ENCODE measurements at regions not wholly inside any gene's neighbourhood (a gene's known extent, or its start where the extent isn't known, plus 50 kb on each side); places are given as distances from the start of the nearest gene placed in this dataset.

DNA sequence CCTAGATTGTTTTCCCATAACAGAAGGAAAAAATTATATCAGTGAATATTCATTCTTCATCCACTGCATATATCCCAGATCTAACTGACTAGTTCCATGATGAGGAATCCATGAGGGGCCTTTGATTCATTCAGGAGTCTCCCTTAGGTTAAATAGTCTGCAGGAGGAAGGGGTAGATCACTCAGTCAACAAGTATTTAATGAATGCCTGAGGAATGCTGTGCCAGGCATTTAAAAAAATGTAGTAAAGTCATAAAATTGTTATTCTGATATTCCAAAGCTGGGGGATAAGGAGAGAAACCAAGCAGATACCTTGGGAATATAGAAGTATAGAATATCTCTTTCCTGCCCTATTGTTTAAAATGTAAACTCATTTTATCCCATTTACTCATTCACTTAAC lies 216.2 kb upstream of the CAND1 start:
- intact Hi-C loops (cut with DNase I): no loop called here
- no peak for ATAC-seq
- Histone ChIP-seq H3K27ac (no peak overlapping the region), H3K36me3 (no peaks in the 10 kb centered on the region), H3K27me3 (ENCODE audit: low read depth) (no peaks in the 10 kb centered on the region), H3K9me3 (no peaks in the 10 kb centered on the region), H3K4me1 (no peaks in the 10 kb centered on the region), H3K4me3 (no peak overlapping the region)
- no peak for DNase-seq
- TF ChIP-seq, protein P1, sequence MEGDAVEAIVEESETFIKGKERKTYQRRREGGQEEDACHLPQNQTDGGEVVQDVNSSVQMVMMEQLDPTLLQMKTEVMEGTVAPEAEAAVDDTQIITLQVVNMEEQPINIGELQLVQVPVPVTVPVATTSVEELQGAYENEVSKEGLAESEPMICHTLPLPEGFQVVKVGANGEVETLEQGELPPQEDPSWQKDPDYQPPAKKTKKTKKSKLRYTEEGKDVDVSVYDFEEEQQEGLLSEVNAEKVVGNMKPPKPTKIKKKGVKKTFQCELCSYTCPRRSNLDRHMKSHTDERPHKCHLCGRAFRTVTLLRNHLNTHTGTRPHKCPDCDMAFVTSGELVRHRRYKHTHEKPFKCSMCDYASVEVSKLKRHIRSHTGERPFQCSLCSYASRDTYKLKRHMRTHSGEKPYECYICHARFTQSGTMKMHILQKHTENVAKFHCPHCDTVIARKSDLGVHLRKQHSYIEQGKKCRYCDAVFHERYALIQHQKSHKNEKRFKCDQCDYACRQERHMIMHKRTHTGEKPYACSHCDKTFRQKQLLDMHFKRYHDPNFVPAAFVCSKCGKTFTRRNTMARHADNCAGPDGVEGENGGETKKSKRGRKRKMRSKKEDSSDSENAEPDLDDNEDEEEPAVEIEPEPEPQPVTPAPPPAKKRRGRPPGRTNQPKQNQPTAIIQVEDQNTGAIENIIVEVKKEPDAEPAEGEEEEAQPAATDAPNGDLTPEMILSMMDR (IDR thresholded peaks at IDR 0.05): no peak

DNA sequence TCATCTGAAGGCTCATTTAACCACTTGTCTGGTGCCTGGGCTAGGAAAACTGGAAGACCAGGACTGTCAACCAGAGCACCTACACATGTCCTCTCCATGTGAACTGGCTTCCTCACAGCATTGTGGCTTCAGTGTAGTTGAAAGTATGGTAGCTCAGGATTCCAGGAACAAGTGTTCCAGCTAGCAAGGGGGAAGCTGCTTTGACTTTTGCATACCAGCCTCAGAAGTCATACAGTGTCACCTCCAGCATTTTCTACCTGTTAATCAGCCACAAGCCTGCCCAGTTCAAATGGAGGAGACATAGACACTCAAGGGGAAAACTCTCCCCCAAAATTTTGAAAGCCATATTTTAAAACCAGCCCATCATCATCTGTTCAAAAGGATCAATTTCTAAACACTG lies 212.8 kb upstream of the CAND1 start:
- H3K9me3 ChIP-seq: no peaks in the 10 kb centered on the region
- no peaks in the 10 kb centered on the region for H3K4me1 ChIP-seq
- no peak overlapping the region for H3K4me3 ChIP-seq
- no peaks in the 10 kb centered on the region for H3K27me3 ChIP-seq (ENCODE audit: low read depth)
- no peak overlapping the region for H3K27ac ChIP-seq
- ATAC-seq (no peak), DNase-seq (no peak)
- H3K36me3 ChIP-seq: no peaks in the 10 kb centered on the region
- TF ChIP-seq, protein P1 (IDR thresholded peaks at IDR 0.05): no peak
- intact Hi-C loops (cut with DNase I): no loop called here

DNA sequence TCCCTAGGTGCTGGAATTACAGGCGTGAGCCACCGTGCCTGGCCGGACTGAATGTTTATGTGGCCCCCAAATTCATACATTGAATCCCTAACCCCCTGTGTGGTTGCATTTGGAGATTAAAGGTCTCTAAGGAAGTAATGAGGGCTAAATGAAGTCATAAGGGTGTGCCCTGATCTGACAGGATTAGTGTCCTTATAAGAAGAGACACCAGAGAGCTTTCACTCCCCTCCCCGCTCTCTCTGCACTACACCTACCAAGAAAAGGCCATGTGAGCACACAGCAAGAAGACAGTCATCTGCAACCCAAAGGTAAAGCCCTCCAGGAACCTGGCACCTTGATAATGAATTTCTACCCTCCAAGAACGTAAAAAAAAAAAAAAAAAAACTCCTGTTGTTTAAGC lies 212.1 kb upstream of the CAND1 start:
- no peaks in the 10 kb centered on the region for H3K36me3 ChIP-seq
- intact Hi-C loops (cut with DNase I): no loop called here
- DNase-seq (no peak), ATAC-seq (no peak)
- no peaks in the 10 kb centered on the region for H3K4me1 ChIP-seq
- no peak overlapping the region for H3K27ac ChIP-seq
- H3K9me3 ChIP-seq: no peaks in the 10 kb centered on the region
- TF ChIP-seq, protein P1 (IDR thresholded peaks at IDR 0.05): no peak
- H3K4me3 ChIP-seq: no peak overlapping the region
- H3K27me3 ChIP-seq (ENCODE audit: low read depth): no peaks in the 10 kb centered on the region

DNA sequence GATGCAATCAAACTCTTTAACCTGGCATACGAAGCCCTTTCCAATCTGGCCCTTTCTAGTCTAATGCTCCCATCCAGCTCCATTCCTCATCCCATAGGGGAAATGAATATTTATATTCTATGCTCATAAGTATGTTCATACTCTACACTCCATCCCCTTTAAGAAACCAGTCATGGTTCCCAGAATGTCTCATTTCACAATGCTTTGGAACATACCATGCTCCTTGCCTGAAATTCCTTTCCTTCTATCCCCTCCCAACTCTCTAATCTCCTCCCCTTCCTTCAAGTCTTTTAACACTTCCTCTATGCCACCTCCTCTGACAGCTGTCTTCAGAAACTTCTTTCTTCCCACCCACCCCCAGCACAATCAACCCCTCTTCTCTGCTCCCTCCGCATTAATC lies 207.0 kb upstream of the CAND1 start:
- Histone ChIP-seq H3K36me3 (no peaks in the 10 kb centered on the region), H3K27me3 (ENCODE audit: low read depth) (peaks cover 13% of the 10 kb centered on the region), H3K4me1 (no peaks in the 10 kb centered on the region), H3K27ac (no peak overlapping the region), H3K4me3 (no peak overlapping the region), H3K9me3 (no peaks in the 10 kb centered on the region)
- DNase-seq: no peak
- no peak for ATAC-seq
- TF ChIP-seq, protein P1 (IDR thresholded peaks at IDR 0.05): no peak
- intact Hi-C loops (cut with DNase I): no loop called here

DNA sequence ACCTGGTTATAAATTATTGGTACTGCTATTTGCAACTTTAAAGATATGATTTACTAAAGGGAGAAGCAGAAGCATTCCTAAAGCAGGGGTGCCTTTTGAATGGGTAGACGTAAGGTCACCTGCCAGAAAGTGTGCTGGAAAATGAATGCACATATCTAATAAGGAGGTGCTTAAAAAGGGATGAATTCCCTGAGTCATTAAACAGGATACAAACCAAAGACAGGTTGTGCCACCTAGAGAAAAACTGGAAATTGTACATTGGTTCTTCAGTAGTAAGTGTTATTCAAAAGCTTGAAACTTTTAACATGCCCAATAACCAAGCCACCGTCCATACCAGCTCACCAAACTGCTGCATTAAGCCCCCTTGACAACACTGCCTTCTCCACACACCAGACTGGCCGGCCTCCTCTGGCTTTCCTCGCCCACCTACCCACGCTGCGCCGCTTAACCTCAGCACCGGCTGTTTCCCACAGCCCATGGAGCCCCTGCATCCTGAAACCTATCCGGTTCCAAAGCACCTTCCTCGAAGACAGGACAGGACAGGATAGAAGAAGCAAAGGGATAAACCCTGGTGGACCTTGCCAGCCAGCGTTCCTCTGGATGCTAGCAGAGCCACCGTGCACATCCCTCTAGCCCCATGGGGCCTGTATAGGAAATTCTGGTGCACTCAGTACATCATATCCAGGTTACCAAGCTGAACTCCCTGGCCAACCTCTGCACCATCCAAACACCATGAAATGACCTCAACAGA lies 201.5 kb upstream of the CAND1 start:
- peaks cover 27% of the 10 kb centered on the region for H3K27me3 ChIP-seq (ENCODE audit: low read depth)
- DNase-seq (no peak), ATAC-seq (no peak)
- no peak overlapping the region for H3K4me3 ChIP-seq
- intact Hi-C loops (cut with DNase I): no loop called here
- H3K4me1 ChIP-seq: peaks cover 9% of the 10 kb centered on the region
- no peak overlapping the region for H3K27ac ChIP-seq
- no peaks in the 10 kb centered on the region for H3K36me3 ChIP-seq
- TF ChIP-seq, protein P1 (IDR thresholded peaks at IDR 0.05): no peak
- no peaks in the 10 kb centered on the region for H3K9me3 ChIP-seq
